ENCODE measurements at regions not wholly inside any gene's neighbourhood (a gene's known extent, or its start where the extent isn't known, plus 50 kb on each side); places are given as distances from the start of the nearest gene placed in this dataset.

- H3K23ac ChIP-seq (ENCODE audit: low read length in 2 of 2), result no peak overlapping the region
- H2AK5ac ChIP-seq (ENCODE audit: low read length, severe bottlenecking), result no peak overlapping the region
- no peaks in the 10 kb centered on the region for H3K79me1 ChIP-seq (replicated peaks; ENCODE audit: low read length, poor library complexity, severe bottlenecking)
- H3K4me2 ChIP-seq (ENCODE audit: low read length, poor library complexity, severe bottlenecking), result no peak overlapping the region
- H3K27ac ChIP-seq (ENCODE audit: low read length, poor library complexity, severe bottlenecking), result no peak overlapping the region
- H3K27me3 ChIP-seq (ENCODE audit: control insufficient read depth in 1 of 2, insufficient read depth in 1 of 2, low read length in 2 of 2), result no peaks in the 10 kb centered on the region
- H2BK5ac ChIP-seq (ENCODE audit: low read depth, low read length, poor library complexity, severe bottlenecking), result no peak overlapping the region
- H2BK12ac ChIP-seq (ENCODE audit: low read length in 2 of 2), result no peak overlapping the region
- no peaks in the 10 kb centered on the region for H3K9me3 ChIP-seq (ENCODE audit: control insufficient read depth, low read length)
- H4K8ac ChIP-seq (ENCODE audit: low read length), result no peak overlapping the region
- H2AFZ ChIP-seq (ENCODE audit: low read depth, low read length), result no peak overlapping the region
- H2BK120ac ChIP-seq (ENCODE audit: low read depth, low read length), result no peak overlapping the region
- peaks cover 0 to 35% of the 10 kb centered on the region in 2 experiments for H3K36me3 ChIP-seq (ENCODE audit: control insufficient read depth in 1 of 2, insufficient read depth in 2 of 2, low read depth in 1 of 2, low read length in 2 of 2)
- no peak overlapping the region for H2BK15ac ChIP-seq (ENCODE audit: low read depth, poor library complexity, severe bottlenecking)
- H3K4me1 ChIP-seq (ENCODE audit: control insufficient read depth, insufficient read depth, low read depth, low read length), result no peaks in the 10 kb centered on the region
- no peak overlapping the region for H3K14ac ChIP-seq (ENCODE audit: low read length in 2 of 2)
- H3K18ac ChIP-seq (ENCODE audit: low read depth in 1 of 2, low read length in 2 of 2), result no peak overlapping the region
- no peak overlapping the region for H3K4ac ChIP-seq (ENCODE audit: low read depth in 1 of 2, low read length in 2 of 2)
- H4K91ac ChIP-seq (ENCODE audit: low read length), result no peak overlapping the region
- no peak overlapping the region for H3K9ac ChIP-seq (ENCODE audit: low read length)
- no peak overlapping the region for H3K4me3 ChIP-seq (ENCODE audit: insufficient read depth in 1 of 2, low read depth in 1 of 2, low read length in 2 of 2)
- DNase-seq, result no peak
Observed at GRCh38 chr12:88377973-88378372, 202.3 kb downstream of the KITLG start.

- H3K9me3 ChIP-seq (ENCODE audit: control insufficient read depth, low read length), result no peaks in the 10 kb centered on the region
- H3K4ac ChIP-seq (ENCODE audit: low read depth in 1 of 2, low read length in 2 of 2), result no peak overlapping the region
- H3K4me2 ChIP-seq (ENCODE audit: low read length, poor library complexity, severe bottlenecking), result no peak overlapping the region
- WGBS, result 92% methylated on average over 3 of the region's 3 CpGs
- no peaks in the 10 kb centered on the region for H3K27me3 ChIP-seq (ENCODE audit: control insufficient read depth in 1 of 2, insufficient read depth in 1 of 2, low read length in 2 of 2)
- no peak for DNase-seq
- no peak overlapping the region for H2BK12ac ChIP-seq (ENCODE audit: low read length in 2 of 2)
- no peak overlapping the region for H3K18ac ChIP-seq (ENCODE audit: low read depth in 1 of 2, low read length in 2 of 2)
- no peaks in the 10 kb centered on the region for H3K79me1 ChIP-seq (replicated peaks; ENCODE audit: low read length, poor library complexity, severe bottlenecking)
- no peaks in the 10 kb centered on the region for H3K4me1 ChIP-seq (ENCODE audit: control insufficient read depth, insufficient read depth, low read depth, low read length)
- no peak overlapping the region for H3K14ac ChIP-seq (ENCODE audit: low read length in 2 of 2)
- H2AK5ac ChIP-seq (ENCODE audit: low read length, severe bottlenecking), result no peak overlapping the region
- no peak overlapping the region for H2BK15ac ChIP-seq (ENCODE audit: low read depth, poor library complexity, severe bottlenecking)
- no peak overlapping the region for H3K27ac ChIP-seq (ENCODE audit: low read length, poor library complexity, severe bottlenecking)
- H2BK5ac ChIP-seq (ENCODE audit: low read depth, low read length, poor library complexity, severe bottlenecking), result no peak overlapping the region
- H3K4me3 ChIP-seq (ENCODE audit: insufficient read depth in 1 of 2, low read depth in 1 of 2, low read length in 2 of 2), result no peak overlapping the region
- no peak overlapping the region for H3K23ac ChIP-seq (ENCODE audit: low read length in 2 of 2)
- no peak overlapping the region for H2BK120ac ChIP-seq (ENCODE audit: low read depth, low read length)
- peaks cover 0 to 49% of the 10 kb centered on the region in 2 experiments for H3K36me3 ChIP-seq (ENCODE audit: control insufficient read depth in 1 of 2, insufficient read depth in 2 of 2, low read depth in 1 of 2, low read length in 2 of 2)
- H4K91ac ChIP-seq (ENCODE audit: low read length), result no peak overlapping the region
- no peak overlapping the region for H2AFZ ChIP-seq (ENCODE audit: low read depth, low read length)
- no peak overlapping the region for H3K9ac ChIP-seq (ENCODE audit: low read length)
- H4K8ac ChIP-seq (ENCODE audit: low read length), result no peak overlapping the region
Observed at GRCh38 chr12:88381466-88381865, 198.8 kb downstream of the KITLG start.

- Histone ChIP-seq H3K79me1 (replicated peaks; ENCODE audit: low read length, poor library complexity, severe bottlenecking) (no peaks in the 10 kb centered on the region), H3K27ac (ENCODE audit: low read length, poor library complexity, severe bottlenecking) (no peak overlapping the region), H3K23ac (ENCODE audit: low read length in 2 of 2) (no peak overlapping the region), H3K36me3 (ENCODE audit: control insufficient read depth in 1 of 2, insufficient read depth in 2 of 2, low read depth in 1 of 2, low read length in 2 of 2) (peaks cover 0 to 48% of the 10 kb centered on the region in 2 experiments), H3K18ac (ENCODE audit: low read depth in 1 of 2, low read length in 2 of 2) (no peak overlapping the region), H4K91ac (ENCODE audit: low read length) (no peak overlapping the region), H4K8ac (ENCODE audit: low read length) (no peak overlapping the region), H3K4ac (ENCODE audit: low read depth in 1 of 2, low read length in 2 of 2) (no peak overlapping the region), H3K9ac (ENCODE audit: low read length) (no peak overlapping the region), H3K9me3 (ENCODE audit: control insufficient read depth, low read length) (no peaks in the 10 kb centered on the region), H3K27me3 (ENCODE audit: control insufficient read depth in 1 of 2, insufficient read depth in 1 of 2, low read length in 2 of 2) (no peaks in the 10 kb centered on the region), H2BK120ac (ENCODE audit: low read depth, low read length) (no peak overlapping the region), H3K4me1 (ENCODE audit: control insufficient read depth, insufficient read depth, low read depth, low read length) (no peaks in the 10 kb centered on the region), H2AFZ (ENCODE audit: low read depth, low read length) (no peak overlapping the region), H2BK12ac (ENCODE audit: low read length in 2 of 2) (no peak overlapping the region), H3K4me2 (ENCODE audit: low read length, poor library complexity, severe bottlenecking) (no peak overlapping the region), H3K4me3 (ENCODE audit: insufficient read depth in 1 of 2, low read depth in 1 of 2, low read length in 2 of 2) (no peak overlapping the region), H2BK5ac (ENCODE audit: low read depth, low read length, poor library complexity, severe bottlenecking) (no peak overlapping the region), H2BK15ac (ENCODE audit: low read depth, poor library complexity, severe bottlenecking) (no peak overlapping the region), H2AK5ac (ENCODE audit: low read length, severe bottlenecking) (no peak overlapping the region), H3K14ac (ENCODE audit: low read length in 2 of 2) (no peak overlapping the region)
- WGBS, result 60% methylated on average over 1 of the region's 1 CpG
- DNase-seq, result no peak
Observed at GRCh38 chr12:88383405-88383804, 196.9 kb downstream of the KITLG start.

- Histone ChIP-seq H4K8ac (ENCODE audit: low read length) (no peak overlapping the region), H2BK5ac (ENCODE audit: low read depth, low read length, poor library complexity, severe bottlenecking) (no peak overlapping the region), H3K4ac (ENCODE audit: low read depth in 1 of 2, low read length in 2 of 2) (no peak overlapping the region), H2AFZ (ENCODE audit: low read depth, low read length) (no peak overlapping the region), H4K91ac (ENCODE audit: low read length) (no peak overlapping the region), H3K4me3 (ENCODE audit: insufficient read depth in 1 of 2, low read depth in 1 of 2, low read length in 2 of 2) (peak overlapping the region in 1 of 2 experiments; percentile 27), H3K14ac (ENCODE audit: low read length in 2 of 2) (no peak overlapping the region), H3K4me1 (ENCODE audit: control insufficient read depth, insufficient read depth, low read depth, low read length) (no peaks in the 10 kb centered on the region), H3K27ac (ENCODE audit: low read length, poor library complexity, severe bottlenecking) (no peak overlapping the region), H3K18ac (ENCODE audit: low read depth in 1 of 2, low read length in 2 of 2) (peak overlapping the region in 1 of 2 experiments; percentile 34), H3K9ac (ENCODE audit: low read length) (peak overlapping the region; percentile 39), H2BK12ac (ENCODE audit: low read length in 2 of 2) (no peak overlapping the region), H3K36me3 (ENCODE audit: control insufficient read depth in 1 of 2, insufficient read depth in 2 of 2, low read depth in 1 of 2, low read length in 2 of 2) (peaks cover 0 to 5% of the 10 kb centered on the region in 2 experiments), H3K79me1 (replicated peaks; ENCODE audit: low read length, poor library complexity, severe bottlenecking) (no peaks in the 10 kb centered on the region), H2BK15ac (ENCODE audit: low read depth, poor library complexity, severe bottlenecking) (no peak overlapping the region), H3K4me2 (ENCODE audit: low read length, poor library complexity, severe bottlenecking) (no peak overlapping the region), H3K9me3 (ENCODE audit: control insufficient read depth, low read length) (no peaks in the 10 kb centered on the region), H3K27me3 (ENCODE audit: control insufficient read depth in 1 of 2, insufficient read depth in 1 of 2, low read length in 2 of 2) (no peaks in the 10 kb centered on the region), H2AK5ac (ENCODE audit: low read length, severe bottlenecking) (no peak overlapping the region), H2BK120ac (ENCODE audit: low read depth, low read length) (no peak overlapping the region), H3K23ac (ENCODE audit: low read length in 2 of 2) (no peak overlapping the region)
- DNase-seq, result no peak
- WGBS, result 96% methylated on average over 3 of the region's 4 CpGs
Observed at GRCh38 chr12:88388566-88389540, 191.4 kb downstream of the KITLG start.

All from mesenchymal stem cell (in vitro differentiated cells and primary cell).